PC-3 (cell line): ENCODE measurements at regions not wholly inside any gene's neighbourhood (a gene's known extent, or its start where the extent isn't known, plus 50 kb on each side); places are given as distances from the start of the nearest gene placed in this dataset.

Experiments used
- ATAC-seq: fragments of 200-7000 bp; cut with Tn5 transposase; 2 replicates; pipeline ENCODE4 v1.9.1; 2020; ENCODE audit warnings: mild to moderate bottlenecking, moderate library complexity
- BruUV-seq: library from RNA; stranded (reverse); fragments of 400-500 nt; replicated peaks from 2 replicates; lab custom pipeline; 2021; lab: Mats Ljungman, UMichigan
- CTCF ChIA-PET: fragments of 300-600 bp; sonication (Branson Sonifier 250); formaldehyde crosslinking; loops from one replicate; lab custom pipeline; 2022; ENCODE audit warnings: antibody characterized with exemption; lab: Charles Lee
- POLR2A ChIA-PET: fragments of 300-600 bp; sonication (Branson Sonifier 250); formaldehyde crosslinking; loops from one replicate; lab custom pipeline; 2022; ENCODE audit warnings: antibody characterized with exemption; ENCODE audit not compliant: unreplicated experiment; lab: Charles Lee
- DNase-seq: peaks from one replicate; pipeline ENCODE4 v3.0.0-alpha.2; 2015
- H2AFZ ChIP-seq: fragments of 300-600 bp; sonication (generic); 2 replicates; pipeline ENCODE4 v1.6.0; 2016; ENCODE audit warnings: antibody characterized with exemption, low read length
- H3F3A ChIP-seq: fragments of 300-600 bp; sonication (generic); one replicate; pipeline ENCODE4 v1.6.0; 2017; ENCODE audit warnings: antibody characterized with exemption, low read length, control low read depth, mild to moderate bottlenecking; ENCODE audit not compliant: unreplicated experiment
- H3K27ac ChIP-seq: fragments of 300-600 bp; sonication (generic); 2 replicates; pipeline ENCODE4 v1.5.1; 2016; ENCODE audit warnings: mild to moderate bottlenecking, low read length
- H3K27me3 ChIP-seq: fragments of 300-600 bp; sonication (generic); 2 replicates; pipeline ENCODE4 v1.6.1; 2016; ENCODE audit warnings: low read length, mixed read lengths
- H3K36me3 ChIP-seq: fragments of 300-600 bp; sonication (generic); 2 replicates; pipeline ENCODE4 v1.6.1; 2016; ENCODE audit warnings: low read depth, mixed run types, low read length, mixed read lengths
- H3K4me1 ChIP-seq: fragments of 300-600 bp; sonication (generic); 2 replicates; pipeline ENCODE4 v1.5.1; 2016; ENCODE audit warnings: low read length; ENCODE audit not compliant: insufficient read depth
- H3K4me2 ChIP-seq: fragments of 300-600 bp; sonication (generic); 2 replicates; pipeline ENCODE4 v1.6.0; 2016; ENCODE audit warnings: low read length
- H3K4me3 ChIP-seq: fragments of 300-600 bp; sonication (generic); 2 replicates; pipeline ENCODE4 v1.5.1; 2016; ENCODE audit warnings: mild to moderate bottlenecking, low read length, mixed read lengths
- H3K79me2 ChIP-seq: fragments of 300-600 bp; sonication (generic); 2 replicates; pipeline ENCODE4 v1.6.1; 2017; ENCODE audit warnings: low read length, mixed read lengths
- H3K9ac ChIP-seq: fragments of 300-600 bp; sonication (generic); 2 replicates; pipeline ENCODE4 v1.6.0; 2016; ENCODE audit warnings: mild to moderate bottlenecking, low read length
- H3K9me2 ChIP-seq: fragments of 300-600 bp; sonication (generic); replicated peaks from 2 replicates; pipeline ENCODE4 v1.6.1; 2016; ENCODE audit warnings: mixed run types, low read length, mixed read lengths
- H3K9me3 ChIP-seq: fragments of 300-600 bp; sonication (generic); 2 replicates; pipeline ENCODE4 v1.6.1; 2016; ENCODE audit warnings: low read length, mixed read lengths
- H4K20me1 ChIP-seq: fragments of 300-600 bp; sonication (generic); 2 replicates; pipeline ENCODE4 v1.6.1; 2016; ENCODE audit warnings: low read length, mixed read lengths
- EZH2 ChIP-seq: fragments of 300-600 bp; sonication (generic); IDR thresholded peaks from one replicate; pipeline ENCODE4 v1.6.1; 2017; ENCODE audit warnings: antibody characterized with exemption, mild to moderate bottlenecking, low read length; ENCODE audit not compliant: unreplicated experiment
- EZH2phosphoT487 ChIP-seq: fragments of 300-600 bp; sonication (generic); IDR thresholded peaks from 2 replicates; pipeline ENCODE4 v1.6.1; 2018; ENCODE audit warnings: mild to moderate bottlenecking, antibody characterized with exemption, low read length, borderline replicate concordance
- intact Hi-C: fragments of 100-400 bp; cut with micrococcal nuclease; formaldehyde crosslinking; loops from 2 replicates; pipeline ENCODE4 v1.9.0; 2023
- TF ChIP-seq, protein P1 (sequence below): fragments of 300-600 bp; sonication (generic); conservative IDR thresholded peaks from 2 replicates; pipeline ENCODE4 v1.5.1; 2017; ENCODE audit warnings: antibody characterized with exemption, low read depth, mild to moderate bottlenecking, low read length

DNA sequence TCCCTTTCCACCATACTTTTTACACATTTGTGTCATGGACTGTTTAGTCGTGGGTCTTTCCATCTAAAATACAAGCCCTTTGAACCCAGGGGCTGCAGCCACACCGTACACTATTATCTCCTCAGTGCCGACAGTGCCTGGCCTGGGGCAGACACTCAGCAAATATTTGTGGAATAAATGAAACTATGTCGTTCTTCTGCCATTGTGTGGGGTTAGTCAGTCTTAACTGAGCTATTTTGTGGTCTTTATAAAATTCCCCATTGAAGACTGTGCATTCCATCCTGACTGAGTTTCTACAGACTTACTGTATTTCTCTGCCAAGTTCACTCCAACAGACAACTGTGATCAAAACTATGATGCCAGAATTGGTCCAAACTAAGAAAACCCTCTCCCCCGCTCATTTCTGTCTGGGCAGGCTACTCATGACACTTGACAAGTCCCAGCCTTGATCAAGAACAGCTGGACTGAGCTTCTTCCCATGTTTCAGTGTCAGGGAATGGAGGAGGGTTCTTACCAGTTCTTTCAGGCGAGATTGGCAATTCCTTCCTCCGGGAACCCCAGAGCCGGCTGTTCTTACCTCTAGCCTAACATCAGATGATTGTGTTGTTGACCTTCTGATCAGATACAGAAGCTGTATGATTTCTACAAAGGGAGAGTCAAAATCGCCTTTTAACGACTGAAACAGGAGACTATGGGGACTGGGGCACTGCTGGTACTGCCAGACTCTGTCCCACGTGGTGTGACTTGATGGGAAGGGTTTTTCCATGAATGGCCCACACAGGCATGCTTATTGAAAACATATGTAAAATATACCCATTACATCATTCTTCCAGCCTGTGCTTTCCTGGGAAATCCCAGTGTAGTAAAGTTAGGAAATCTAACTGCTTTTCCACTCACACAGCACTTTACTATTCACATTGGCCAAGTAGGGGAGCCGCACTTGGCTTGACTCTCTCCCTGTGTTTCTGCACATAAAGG, 77.4 kb upstream of the NPAS2 start:
- no peaks in the 10 kb centered on the region for H3K36me3 ChIP-seq
- CTCF ChIA-PET = no interaction called here
- peak overlapping the region; percentile 65 for H3K27ac ChIP-seq
- H3K4me2 ChIP-seq = peak overlapping the region; percentile 62
- ATAC-seq (peak; percentile 89), DNase-seq (peak; percentile 79)
- H3K4me3 ChIP-seq = peak overlapping the region; percentile 13; the same call in 1 of the 2 replicates
- no peaks in the 10 kb centered on the region for H3K27me3 ChIP-seq
- intact Hi-C loops = no loop called here
- TF ChIP-seq EZH2 = no peak
- TF ChIP-seq EZH2phosphoT487 = no peak
- TF ChIP-seq, protein P1, sequence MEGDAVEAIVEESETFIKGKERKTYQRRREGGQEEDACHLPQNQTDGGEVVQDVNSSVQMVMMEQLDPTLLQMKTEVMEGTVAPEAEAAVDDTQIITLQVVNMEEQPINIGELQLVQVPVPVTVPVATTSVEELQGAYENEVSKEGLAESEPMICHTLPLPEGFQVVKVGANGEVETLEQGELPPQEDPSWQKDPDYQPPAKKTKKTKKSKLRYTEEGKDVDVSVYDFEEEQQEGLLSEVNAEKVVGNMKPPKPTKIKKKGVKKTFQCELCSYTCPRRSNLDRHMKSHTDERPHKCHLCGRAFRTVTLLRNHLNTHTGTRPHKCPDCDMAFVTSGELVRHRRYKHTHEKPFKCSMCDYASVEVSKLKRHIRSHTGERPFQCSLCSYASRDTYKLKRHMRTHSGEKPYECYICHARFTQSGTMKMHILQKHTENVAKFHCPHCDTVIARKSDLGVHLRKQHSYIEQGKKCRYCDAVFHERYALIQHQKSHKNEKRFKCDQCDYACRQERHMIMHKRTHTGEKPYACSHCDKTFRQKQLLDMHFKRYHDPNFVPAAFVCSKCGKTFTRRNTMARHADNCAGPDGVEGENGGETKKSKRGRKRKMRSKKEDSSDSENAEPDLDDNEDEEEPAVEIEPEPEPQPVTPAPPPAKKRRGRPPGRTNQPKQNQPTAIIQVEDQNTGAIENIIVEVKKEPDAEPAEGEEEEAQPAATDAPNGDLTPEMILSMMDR = no peak
- no peaks in the 10 kb centered on the region for H3K79me2 ChIP-seq
- H3K4me1 ChIP-seq = peaks cover 28% of the 10 kb centered on the region
- H3F3A ChIP-seq = no peaks in the 10 kb centered on the region
- no peaks in the 10 kb centered on the region for H4K20me1 ChIP-seq
- no TSS peak for BruUV-seq
- no peaks in the 10 kb centered on the region for H3K9me3 ChIP-seq
- peak overlapping the region; percentile 29 for H2AFZ ChIP-seq
- H3K9me2 ChIP-seq = no peaks in the 10 kb centered on the region
- H3K9ac ChIP-seq = no peak overlapping the region
- POLR2A ChIA-PET = interaction anchor here (0.5 kb wide), 1 partner anchor 9 kb away, joined by 3 read pairs; no protein-coding TSS in a partner anchor

GRCh38 chr2:100743741-100744140, 76.2 kb upstream of the NPAS2 start:
- intact Hi-C loops = no loop called here
- Histone ChIP-seq H3K36me3 (no peaks in the 10 kb centered on the region), H3K9ac (no peak overlapping the region), H3F3A (no peaks in the 10 kb centered on the region), H3K4me1 (peaks cover 31% of the 10 kb centered on the region), H3K9me3 (no peaks in the 10 kb centered on the region), H3K79me2 (no peaks in the 10 kb centered on the region), H3K4me2 (no peak overlapping the region), H3K9me2 (no peaks in the 10 kb centered on the region), H2AFZ (no peak overlapping the region), H3K27me3 (no peaks in the 10 kb centered on the region), H3K27ac (no peak overlapping the region), H4K20me1 (no peaks in the 10 kb centered on the region), H3K4me3 (no peak overlapping the region)
- ChIA-PET CTCF (no interaction called here), POLR2A (no interaction called here)
- ATAC-seq = no peak
- no peak for DNase-seq
- BruUV-seq = no TSS peak
- TF ChIP-seq, protein P1 = no peak
- TF ChIP-seq EZH2 (no peak), EZH2phosphoT487 (no peak)

GRCh38 chr2:100744184-100744583, 75.8 kb upstream of the NPAS2 start:
- H3K27ac ChIP-seq = no peak overlapping the region
- TF ChIP-seq, protein P1 = no peak
- TF ChIP-seq EZH2 (no peak), EZH2phosphoT487 (no peak)
- ChIA-PET POLR2A (no interaction called here), CTCF (no interaction called here)
- H3K27me3 ChIP-seq = no peaks in the 10 kb centered on the region
- peaks cover 31% of the 10 kb centered on the region for H3K4me1 ChIP-seq
- no peak for ATAC-seq
- H2AFZ ChIP-seq = 0 out of 2 replicates have a peak overlapping the region, but pooled peaks have one; percentile 43
- no peaks in the 10 kb centered on the region for H3K36me3 ChIP-seq
- H4K20me1 ChIP-seq = no peaks in the 10 kb centered on the region
- H3K9me3 ChIP-seq = no peaks in the 10 kb centered on the region
- intact Hi-C loops = no loop called here
- H3K9ac ChIP-seq = no peak overlapping the region
- no peak overlapping the region for H3K4me3 ChIP-seq
- H3K4me2 ChIP-seq = peak overlapping the region; percentile 26; the same call in 1 of the 2 replicates
- no peak for DNase-seq
- no peaks in the 10 kb centered on the region for H3K79me2 ChIP-seq
- H3K9me2 ChIP-seq = no peaks in the 10 kb centered on the region
- no TSS peak for BruUV-seq
- H3F3A ChIP-seq = no peaks in the 10 kb centered on the region
